GM21528 (cell line): ENCODE measurements at regions not wholly inside any gene's neighbourhood (a gene's known extent, or its start where the extent isn't known, plus 50 kb on each side); places are given as distances from the start of the nearest gene placed in this dataset.

Experiments
- ATAC-seq: cut with Tn5 transposase; IDR thresholded peaks from one replicate; pipeline ENCODE4 v1.9.1; 2021; ENCODE audit warnings: mild to moderate bottlenecking, moderate library complexity; ENCODE audit not compliant: unreplicated experiment, low FRiP score

DNA sequence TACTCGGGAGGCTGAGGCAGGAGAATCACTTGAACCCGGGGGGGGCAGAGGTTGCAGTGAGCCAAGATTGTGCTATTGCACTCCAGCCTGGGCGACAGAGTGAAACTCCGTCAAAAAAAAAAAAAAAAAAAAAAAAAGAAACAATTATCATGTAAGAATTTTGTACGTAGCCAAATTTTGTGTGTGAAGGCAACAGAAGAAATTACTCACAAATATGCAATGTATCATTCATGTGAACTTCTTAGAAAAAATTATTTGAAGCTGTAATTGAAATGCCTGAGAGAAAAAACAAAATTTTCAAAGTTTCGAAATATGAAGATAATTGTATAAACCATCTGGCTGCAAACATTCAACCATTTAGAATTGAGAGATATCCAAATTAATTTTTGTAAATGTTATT is 204.8 kb upstream of the PARD3B start:
- no peak for ATAC-seq

DNA sequence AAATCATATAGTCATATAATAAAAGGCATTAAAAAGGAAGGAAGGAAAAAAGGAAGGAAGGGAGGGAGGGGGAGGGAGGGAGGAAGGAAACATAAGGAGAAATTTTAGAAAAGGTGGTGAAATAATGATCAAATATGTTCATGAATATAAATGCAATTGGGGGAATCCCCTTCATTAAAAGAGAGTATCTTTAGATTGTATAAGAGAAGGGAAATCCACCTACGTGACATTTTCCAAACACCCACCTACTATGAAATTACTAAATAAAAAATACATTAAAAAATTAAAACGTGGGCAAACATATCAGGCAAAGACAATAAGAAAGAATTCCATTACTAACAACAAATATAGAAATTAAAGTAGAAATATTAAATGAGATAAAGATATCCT is 203.4 kb upstream of the PARD3B start:
- ATAC-seq = no peak

DNA sequence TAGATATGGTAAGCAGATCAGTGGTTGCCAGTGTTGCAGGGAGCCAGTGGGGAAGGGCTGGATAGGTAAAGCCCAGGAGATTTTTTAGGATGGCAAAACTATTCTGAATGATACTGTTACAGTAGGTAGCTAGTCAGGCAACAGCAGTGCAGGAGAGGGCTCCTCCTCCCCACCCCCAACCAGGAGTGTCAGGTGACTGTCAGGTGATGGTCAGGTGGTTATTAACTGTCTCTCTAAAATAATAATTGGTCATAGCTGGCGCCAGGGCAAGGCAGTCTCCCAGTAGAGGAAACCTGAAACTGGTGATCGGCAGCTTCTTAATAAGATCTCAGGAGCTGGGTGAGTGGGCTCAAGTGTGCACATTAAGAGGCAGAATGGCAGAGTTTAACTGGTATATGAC is 201.6 kb upstream of the PARD3B start:
- no peak for ATAC-seq

- no peak for ATAC-seq
Observed at GRCh38 chr2:204344119-204344518, 201.2 kb upstream of the PARD3B start.

- no peak for ATAC-seq
Observed at GRCh38 chr2:204346906-204347305, 198.4 kb upstream of the PARD3B start.

- no peak for ATAC-seq
Observed at GRCh38 chr2:204353823-204354222, 191.5 kb upstream of the PARD3B start.

DNA sequence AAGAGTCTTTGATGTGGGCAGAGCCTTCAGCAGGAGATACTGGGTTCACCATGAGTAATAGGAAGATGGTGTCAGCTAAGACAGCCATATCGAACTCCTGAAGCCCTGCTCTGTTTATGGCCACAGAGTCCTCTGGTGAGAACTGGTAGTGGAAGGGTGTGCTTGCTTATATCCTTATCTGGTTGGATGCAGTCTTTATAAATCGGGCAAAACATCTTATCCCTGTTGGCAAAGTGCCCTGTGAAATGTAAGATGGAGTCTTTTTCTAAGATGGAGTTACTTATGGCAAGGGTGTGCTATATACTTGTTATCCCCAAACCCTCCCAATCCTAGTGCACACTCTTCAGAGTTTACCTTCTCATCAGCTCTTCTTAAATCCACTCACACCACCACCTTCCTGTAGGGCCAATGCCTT is 190.8 kb upstream of the PARD3B start:
- no peak for ATAC-seq

GRCh38 chr2:204355688-204356087 is 189.6 kb upstream of the PARD3B start:
- ATAC-seq = no peak

DNA sequence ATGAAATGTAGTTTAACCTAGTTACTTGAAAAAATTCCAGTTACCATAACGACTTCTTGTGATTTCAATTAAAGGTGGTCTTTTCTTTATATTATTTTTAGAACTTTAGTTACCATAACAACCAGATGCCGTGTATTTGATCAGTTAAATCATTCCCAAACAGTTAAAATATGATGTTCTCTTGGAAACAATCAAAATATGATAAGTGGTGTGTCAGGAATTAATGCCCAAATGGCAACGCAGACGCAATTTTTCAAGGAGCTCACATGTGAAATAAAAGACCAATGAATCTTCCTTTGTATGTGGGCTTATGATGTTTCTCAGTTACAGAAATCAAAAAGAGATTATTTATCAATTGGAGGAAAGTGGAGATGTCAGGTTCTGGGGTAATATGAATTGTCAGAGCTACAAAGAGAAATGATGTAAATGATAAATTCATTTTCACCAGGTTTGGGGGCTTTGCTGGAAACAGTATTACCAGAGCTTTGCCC is 189.1 kb upstream of the PARD3B start:
- no peak for ATAC-seq

DNA sequence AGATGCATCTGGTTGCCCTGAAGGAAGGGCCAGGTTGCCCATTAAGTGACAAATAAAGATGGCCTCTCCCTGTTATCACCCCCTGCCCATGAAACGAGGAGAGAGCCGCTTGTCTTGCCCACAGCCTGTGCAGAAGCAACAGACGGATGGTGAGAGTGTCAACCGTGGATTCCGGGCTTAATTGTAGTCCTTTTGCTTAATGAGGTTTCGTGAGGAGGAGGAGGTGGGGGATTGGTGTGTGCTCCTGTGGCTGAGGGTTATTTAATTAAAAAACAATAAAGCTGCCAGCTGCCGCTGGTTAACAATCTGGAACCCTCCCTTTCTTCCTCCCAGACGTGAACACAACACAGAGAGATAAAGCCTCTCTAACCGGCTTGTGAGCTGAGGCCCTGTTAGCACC is 188.0 kb upstream of the PARD3B start:
- ATAC-seq = no peak

- ATAC-seq = no peak
Observed at GRCh38 chr2:204359076-204359475, 186.2 kb upstream of the PARD3B start.

DNA sequence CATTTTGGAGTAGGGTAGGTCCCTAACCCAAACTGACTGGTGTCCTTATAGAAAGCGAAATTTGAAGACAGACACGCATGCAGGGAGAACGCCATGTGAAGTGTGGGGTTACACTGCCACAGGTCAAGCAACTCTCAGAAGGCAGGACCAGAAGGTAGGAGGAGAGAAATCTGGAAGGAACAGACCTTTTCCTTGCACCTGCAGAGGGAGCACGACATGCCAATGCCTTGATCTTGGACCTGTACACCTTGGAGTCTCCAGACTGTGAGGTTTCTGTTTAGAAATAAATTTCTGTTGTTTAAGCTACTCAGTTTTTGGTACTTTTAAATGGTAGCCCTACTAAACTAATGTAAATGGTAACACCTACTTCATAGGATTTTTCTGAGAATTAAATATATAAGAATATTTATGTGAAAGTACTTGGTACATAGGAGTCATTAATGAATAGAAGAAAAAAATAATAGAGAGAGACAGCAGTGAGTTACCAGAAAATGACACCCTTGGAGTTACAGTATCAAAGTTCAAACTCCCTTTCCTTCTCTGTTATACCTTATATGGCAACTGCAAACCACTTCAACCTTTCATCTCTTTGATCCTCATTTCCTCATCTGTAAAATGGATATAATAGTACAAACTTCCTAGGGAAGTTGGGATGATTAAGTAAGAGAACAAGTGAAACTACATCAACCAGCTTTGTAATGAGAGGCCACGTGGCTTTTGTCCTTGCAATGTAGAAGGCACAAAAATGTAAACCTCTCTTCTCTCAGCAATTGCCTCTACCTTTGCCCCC is 184.9 kb upstream of the PARD3B start:
- no peak for ATAC-seq

DNA sequence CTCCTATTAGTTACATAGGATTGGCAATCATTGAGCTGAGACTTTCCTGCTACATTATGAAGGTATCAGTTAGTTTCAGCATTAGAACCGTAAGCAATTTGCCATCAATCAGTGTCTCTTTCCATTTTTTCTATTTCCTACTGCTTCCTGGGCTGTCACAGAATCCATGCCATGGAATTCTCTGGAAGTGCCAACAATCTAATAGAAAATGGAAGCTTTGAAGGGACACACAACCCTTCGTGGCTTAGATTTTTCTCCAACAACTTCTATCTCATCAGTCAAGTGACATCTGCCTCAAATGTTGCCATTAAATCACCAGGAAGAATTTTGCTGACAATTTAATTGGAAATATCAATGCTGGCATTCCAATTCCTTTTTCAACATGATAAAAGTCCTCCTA is 183.5 kb upstream of the PARD3B start:
- no peak for ATAC-seq

- ATAC-seq = no peak
Observed at GRCh38 chr2:204362581-204362980, 182.7 kb upstream of the PARD3B start.

DNA sequence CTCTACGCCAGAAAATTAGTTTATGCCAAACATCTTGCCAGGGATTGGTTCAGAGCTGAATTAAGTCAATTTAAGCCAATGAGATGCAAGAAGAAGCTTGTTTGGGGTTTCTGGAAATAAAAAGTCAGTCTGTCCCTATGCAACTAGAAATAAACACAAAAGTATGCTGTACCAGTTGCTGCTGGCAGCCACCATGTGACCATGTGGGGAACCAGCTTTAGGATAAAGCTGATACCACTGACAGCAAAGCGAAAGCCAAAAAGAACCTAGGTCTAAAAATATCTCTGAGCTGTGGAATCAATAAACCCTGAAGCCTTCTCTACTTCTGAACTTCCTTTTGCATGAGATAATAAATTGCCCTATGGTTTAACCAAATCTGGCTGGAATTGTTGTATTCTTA is 181.8 kb upstream of the PARD3B start:
- ATAC-seq = no peak

DNA sequence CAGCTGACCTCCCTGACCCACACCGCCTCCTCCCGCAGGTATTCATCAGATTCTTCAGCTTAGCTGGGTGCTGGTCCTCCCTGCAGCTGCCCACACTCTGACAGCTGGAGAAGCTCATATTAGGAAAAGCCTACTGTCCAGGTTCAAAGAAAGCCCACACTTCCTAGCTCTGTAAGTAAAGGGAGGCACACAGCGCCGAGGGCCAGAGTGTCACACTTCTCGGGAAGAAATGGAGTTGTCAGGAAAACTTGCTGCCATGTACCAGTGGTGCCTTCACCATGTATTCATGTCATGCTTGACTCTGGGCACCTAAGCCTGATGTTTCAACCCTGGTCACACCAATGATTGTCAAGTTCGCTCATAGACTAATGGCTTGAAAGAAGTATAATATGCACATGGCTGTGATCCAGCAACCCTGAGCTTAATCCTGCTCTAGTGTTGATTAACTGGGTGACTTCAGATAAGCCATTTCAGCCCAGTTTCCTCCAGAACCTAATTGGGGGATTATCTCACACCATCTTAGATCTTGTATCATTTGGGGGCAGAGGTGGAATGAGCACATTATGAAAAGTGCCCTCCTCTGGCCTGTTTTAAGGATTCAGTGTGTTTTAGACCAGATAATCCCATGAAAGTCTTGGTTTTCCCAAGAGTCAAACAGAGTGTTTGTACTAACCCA is 180.3 kb upstream of the PARD3B start:
- ATAC-seq = no peak

GRCh38 chr2:204365811-204366210 is 179.5 kb upstream of the PARD3B start:
- ATAC-seq = no peak

GRCh38 chr2:204367466-204367865 is 177.8 kb upstream of the PARD3B start:
- ATAC-seq = no peak

- ATAC-seq = no peak
Observed at GRCh38 chr2:204370172-204370718, 175.0 kb upstream of the PARD3B start.

DNA sequence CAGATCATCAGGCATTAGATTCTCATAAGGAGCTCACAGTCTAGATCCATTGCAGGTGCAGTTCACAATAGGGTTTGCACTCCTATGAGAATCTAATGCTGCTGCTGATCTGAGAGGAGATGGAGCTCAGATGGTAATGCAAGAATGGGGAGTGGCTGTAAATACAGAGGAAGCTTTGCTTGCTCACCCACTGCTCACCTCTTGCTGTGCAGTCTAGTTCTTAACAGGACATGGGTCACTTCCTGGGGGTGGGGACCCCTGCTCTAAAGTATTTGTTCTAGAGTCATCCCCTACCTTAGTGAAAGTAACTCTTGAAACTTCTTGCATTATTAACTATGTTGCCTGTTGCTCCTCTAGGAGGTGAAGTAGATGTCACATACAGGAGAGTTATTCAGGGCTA is 171.3 kb upstream of the PARD3B start:
- ATAC-seq = no peak

DNA sequence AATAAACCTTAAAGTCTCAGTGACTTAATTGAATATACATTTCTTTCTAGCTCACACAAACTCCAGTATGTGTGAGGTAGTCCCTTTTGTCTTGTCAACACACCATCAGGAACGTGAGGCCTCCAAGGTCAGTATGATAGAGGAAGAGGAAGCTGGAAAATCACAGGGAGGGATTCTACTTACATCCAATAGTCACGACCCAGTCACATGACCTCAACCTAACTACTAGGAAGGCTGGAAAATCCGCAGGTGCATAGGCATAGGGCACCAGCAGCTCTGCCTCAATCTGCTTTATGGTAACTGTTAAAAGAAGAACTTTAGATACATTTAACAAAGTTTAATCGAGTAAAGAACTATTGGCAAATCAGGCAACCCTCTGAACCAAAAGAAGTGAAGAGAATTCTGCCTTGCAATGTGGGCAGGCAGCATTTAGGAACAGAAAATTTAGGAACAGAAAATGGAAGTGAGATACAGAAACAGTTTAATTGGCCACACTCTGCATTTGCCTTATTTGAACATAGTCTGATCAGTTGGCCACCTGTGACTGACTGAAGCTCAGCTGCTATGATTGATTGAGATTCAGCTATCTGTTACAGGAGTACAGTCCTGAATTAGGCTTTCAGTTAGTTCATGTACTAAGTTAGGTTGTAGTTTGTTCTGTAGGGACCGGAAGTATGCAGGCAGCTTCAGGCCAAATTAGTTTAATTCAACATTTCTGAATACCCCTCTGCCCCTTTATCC is 165.0 kb upstream of the PARD3B start:
- ATAC-seq = no peak
